ENCODE measurements at regions not wholly inside any gene's neighbourhood (a gene's known extent, or its start where the extent isn't known, plus 50 kb on each side); places are given as distances from the start of the nearest gene placed in this dataset.
"Not testable (repeated sequence)": the region's sequence is repeated elsewhere in the genome, so short reads cannot be mapped to it uniquely, and the experiment has no call there.

GRCh38 chr12:19771858-19772257 is 332.6 kb downstream of the AEBP2 start:
- WGBS: 74% methylated on average over 2 of the region's 2 CpGs
- Histone ChIP-seq H3K4me1 (ENCODE audit: control insufficient read depth in 4 of 4, insufficient read depth in 4 of 4, low read length in 3 of 4) (no peaks in the 10 kb centered on the region), H3K4me3 (ENCODE audit: low read depth in 1 of 3, low read length in 3 of 3) (no peak overlapping the region), H3K27ac (ENCODE audit: low read depth in 1 of 2, low read length in 2 of 2) (no peak overlapping the region), H3K27me3 (ENCODE audit: control insufficient read depth in 4 of 4, insufficient read depth in 4 of 4, low read length in 3 of 4) (no peaks in the 10 kb centered on the region), H3K9ac (ENCODE audit: low read depth in 1 of 2, low read length in 2 of 2) (no peak overlapping the region), H3K36me3 (ENCODE audit: control insufficient read depth in 4 of 4, insufficient read depth in 3 of 4, low read depth in 1 of 4, low read length in 3 of 4) (no peaks in the 10 kb centered on the region), H3K9me3 (ENCODE audit: control insufficient read depth in 4 of 4, low read length in 3 of 4) (no peaks in the 10 kb centered on the region)
- no peak for DNase-seq (ENCODE audit: low spot score)
- no peak for TF ChIP-seq GABPA (IDR thresholded peaks at IDR 0.05 in 1 of 2, conservative IDR thresholded peaks at IDR 0.05 in 1 of 2)
- no peak for TF ChIP-seq JUND (IDR thresholded peaks at IDR 0.05)
- no peak for TF ChIP-seq FOXA1 (IDR thresholded peaks at IDR 0.05)
- TF ChIP-seq MAX (IDR thresholded peaks at IDR 0.05): no peak
- TF ChIP-seq CTCF (IDR thresholded peaks at IDR 0.05; ENCODE audit: low read depth, low read length, missing input control): no peak
- no peak for TF ChIP-seq FOXA2 (IDR thresholded peaks at IDR 0.05)
- TF ChIP-seq RAD21 (IDR thresholded peaks at IDR 0.05): no peak

- no peaks in the 10 kb centered on the region for H3K9me3 ChIP-seq (ENCODE audit: control insufficient read depth in 4 of 4, low read length in 3 of 4)
- no peaks in the 10 kb centered on the region for H3K36me3 ChIP-seq (ENCODE audit: control insufficient read depth in 4 of 4, insufficient read depth in 3 of 4, low read depth in 1 of 4, low read length in 3 of 4)
- no peak for TF ChIP-seq FOXA2 (IDR thresholded peaks at IDR 0.05)
- TF ChIP-seq EGR1 (IDR thresholded peaks at IDR 0.05; ENCODE audit: low read depth in 2 of 2): no peak
- no peak for DNase-seq (ENCODE audit: low spot score)
- WGBS: 89% methylated on average over 3 of the region's 3 CpGs
- no peaks in the 10 kb centered on the region for H3K27me3 ChIP-seq (ENCODE audit: control insufficient read depth in 4 of 4, insufficient read depth in 4 of 4, low read length in 3 of 4)
- no peaks in the 10 kb centered on the region for H3K4me1 ChIP-seq (ENCODE audit: control insufficient read depth in 4 of 4, insufficient read depth in 4 of 4, low read length in 3 of 4)
- H3K27ac ChIP-seq (ENCODE audit: low read depth in 1 of 2, low read length in 2 of 2): no peak overlapping the region
- no peak overlapping the region for H3K4me3 ChIP-seq (ENCODE audit: low read depth in 1 of 3, low read length in 3 of 3)
- H3K9ac ChIP-seq (ENCODE audit: low read depth in 1 of 2, low read length in 2 of 2): no peak overlapping the region
Measured at GRCh38 chr12:19772776-19773175, 333.5 kb downstream of the AEBP2 start.

- Histone ChIP-seq H3K27ac (ENCODE audit: low read depth in 1 of 2, low read length in 2 of 2) (no peak overlapping the region), H3K27me3 (ENCODE audit: control insufficient read depth in 4 of 4, insufficient read depth in 4 of 4, low read length in 3 of 4) (no peaks in the 10 kb centered on the region), H3K9me3 (ENCODE audit: control insufficient read depth in 4 of 4, low read length in 3 of 4) (no peaks in the 10 kb centered on the region), H3K36me3 (ENCODE audit: control insufficient read depth in 4 of 4, insufficient read depth in 3 of 4, low read depth in 1 of 4, low read length in 3 of 4) (no peaks in the 10 kb centered on the region), H3K4me1 (ENCODE audit: control insufficient read depth in 4 of 4, insufficient read depth in 4 of 4, low read length in 3 of 4) (no peaks in the 10 kb centered on the region), H3K9ac (ENCODE audit: low read depth in 1 of 2, low read length in 2 of 2) (no peak overlapping the region), H3K4me3 (ENCODE audit: low read depth in 1 of 3, low read length in 3 of 3) (no peak overlapping the region)
- 92% methylated on average over 15 of the region's 15 CpGs for WGBS
- DNase-seq (ENCODE audit: low spot score): no peak
- TF ChIP-seq RAD21 (IDR thresholded peaks at IDR 0.05) (no peak), REST (IDR thresholded peaks at IDR 0.05) (no peak), EGR1 (IDR thresholded peaks at IDR 0.05; ENCODE audit: low read depth in 2 of 2) (no peak), ATF3 (IDR thresholded peaks at IDR 0.05) (no peak), HNF4G (IDR thresholded peaks at IDR 0.05) (no peak), HNF4A (conservative IDR thresholded peaks at IDR 0.05) (no peak), ZBTB33 (IDR thresholded peaks at IDR 0.05) (no peak)
Measured at GRCh38 chr12:19775241-19775640, 335.9 kb downstream of the AEBP2 start.

- H3K9ac ChIP-seq (ENCODE audit: low read depth in 1 of 2, low read length in 2 of 2); H3K4me3 ChIP-seq (ENCODE audit: low read depth in 1 of 3, low read length in 3 of 3); DNase-seq (ENCODE audit: low spot score); H3K27ac ChIP-seq (ENCODE audit: low read depth in 1 of 2, low read length in 2 of 2); H3K9me3 ChIP-seq (ENCODE audit: control insufficient read depth in 4 of 4, low read length in 3 of 4); H3K27me3 ChIP-seq (ENCODE audit: control insufficient read depth in 4 of 4, insufficient read depth in 4 of 4, low read length in 3 of 4); H3K36me3 ChIP-seq (ENCODE audit: control insufficient read depth in 4 of 4, insufficient read depth in 3 of 4, low read depth in 1 of 4, low read length in 3 of 4); H3K4me1 ChIP-seq (ENCODE audit: control insufficient read depth in 4 of 4, insufficient read depth in 4 of 4, low read length in 3 of 4): not testable (repeated sequence)
- 95% methylated on average over 19 of the region's 19 CpGs for WGBS
Measured at GRCh38 chr12:19775976-19776375, 336.7 kb downstream of the AEBP2 start.
